Stimulated activated CD8-positive, alpha-beta memory T cell treated with anti-CD3 and anti-CD28 coated beads, Interleukin-12 subunit alpha, Interleukin-12 subunit beta, amount 100 ng/mL, for 4 hours (primary cell): ENCODE measurements at regions not wholly inside any gene's neighbourhood (a gene's known extent, or its start where the extent isn't known, plus 50 kb on each side); places are given as distances from the start of the nearest gene placed in this dataset.

ENCODE experiments used
- DNase-seq: peaks from one replicate; pipeline ENCODE4 v3.0.0-alpha.2; 2020; ENCODE audit warnings: low read depth

DNA sequence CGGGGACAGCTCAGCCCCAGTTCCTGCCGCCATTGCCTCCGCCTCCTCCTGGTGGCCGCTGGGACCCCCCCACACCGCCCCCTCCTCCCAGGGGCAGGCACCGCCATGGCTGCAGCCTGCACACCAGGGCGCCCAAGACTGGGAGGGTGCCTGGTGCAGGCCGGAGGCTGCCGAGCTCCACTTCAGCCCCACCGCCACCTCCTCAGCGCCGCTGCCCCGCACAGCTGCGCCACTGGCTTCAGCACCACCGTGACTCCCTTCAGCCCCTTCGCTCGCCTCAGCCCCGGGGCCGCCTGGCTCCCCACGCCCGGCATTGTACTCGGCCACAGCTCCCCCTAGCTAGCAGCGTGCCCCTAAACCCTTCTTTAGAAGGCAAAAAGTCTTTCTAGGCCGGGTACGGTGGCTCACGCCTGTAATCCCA, 131.1 kb downstream of the CRYBB2 start:
- no peak for DNase-seq

DNA sequence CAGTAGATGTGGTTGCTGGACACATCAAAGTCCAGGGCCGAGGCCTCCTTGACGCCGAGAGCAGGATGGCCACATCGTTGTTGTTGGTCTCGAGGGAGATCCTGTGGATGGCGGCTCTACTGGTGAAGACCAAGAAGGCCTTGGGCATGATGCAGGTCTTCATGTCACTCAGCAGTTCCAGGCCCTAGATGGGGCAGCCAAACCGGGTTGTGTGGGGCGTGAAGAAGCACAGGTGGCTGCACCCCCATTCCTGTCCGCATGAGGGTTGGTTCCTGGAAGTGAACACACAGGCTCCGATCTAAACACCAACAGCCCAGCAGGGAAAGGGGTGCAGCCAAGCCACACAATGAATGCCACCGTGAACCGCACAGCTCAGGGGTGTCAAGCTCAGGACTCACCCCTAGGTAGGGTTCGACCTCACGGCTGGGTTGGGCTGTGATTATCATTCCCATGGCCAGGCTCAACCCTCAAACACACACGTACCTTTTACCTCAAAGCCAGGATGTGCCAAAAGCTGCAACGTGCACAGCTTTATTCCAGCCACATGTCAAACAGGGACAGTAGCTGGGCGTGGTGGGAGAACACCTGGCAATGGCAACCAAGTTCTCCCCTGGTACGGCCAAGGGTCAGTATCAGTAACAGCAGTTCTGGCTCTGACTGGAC, 132.3 kb downstream of the CRYBB2 start:
- DNase-seq = no peak

DNA sequence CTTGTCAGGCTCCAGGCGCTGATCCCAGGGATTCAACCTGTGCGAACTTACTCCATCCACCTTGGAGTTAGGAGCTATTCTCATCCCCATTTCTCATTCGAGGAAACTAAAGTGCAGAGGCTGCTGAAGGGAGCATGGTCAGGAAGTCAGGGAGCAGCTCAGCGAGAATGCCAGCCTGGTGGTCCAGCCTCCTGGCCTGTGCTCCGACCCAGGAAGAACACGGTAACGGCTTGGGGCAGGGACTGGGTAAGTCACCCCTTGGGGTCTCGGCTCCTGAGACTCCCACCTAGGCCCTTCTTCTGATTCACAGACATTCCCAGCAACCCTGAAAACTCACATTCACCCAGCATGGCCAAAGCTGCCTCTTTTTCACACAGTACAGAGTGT, 132.8 kb downstream of the CRYBB2 start:
- DNase-seq = no peak

DNA sequence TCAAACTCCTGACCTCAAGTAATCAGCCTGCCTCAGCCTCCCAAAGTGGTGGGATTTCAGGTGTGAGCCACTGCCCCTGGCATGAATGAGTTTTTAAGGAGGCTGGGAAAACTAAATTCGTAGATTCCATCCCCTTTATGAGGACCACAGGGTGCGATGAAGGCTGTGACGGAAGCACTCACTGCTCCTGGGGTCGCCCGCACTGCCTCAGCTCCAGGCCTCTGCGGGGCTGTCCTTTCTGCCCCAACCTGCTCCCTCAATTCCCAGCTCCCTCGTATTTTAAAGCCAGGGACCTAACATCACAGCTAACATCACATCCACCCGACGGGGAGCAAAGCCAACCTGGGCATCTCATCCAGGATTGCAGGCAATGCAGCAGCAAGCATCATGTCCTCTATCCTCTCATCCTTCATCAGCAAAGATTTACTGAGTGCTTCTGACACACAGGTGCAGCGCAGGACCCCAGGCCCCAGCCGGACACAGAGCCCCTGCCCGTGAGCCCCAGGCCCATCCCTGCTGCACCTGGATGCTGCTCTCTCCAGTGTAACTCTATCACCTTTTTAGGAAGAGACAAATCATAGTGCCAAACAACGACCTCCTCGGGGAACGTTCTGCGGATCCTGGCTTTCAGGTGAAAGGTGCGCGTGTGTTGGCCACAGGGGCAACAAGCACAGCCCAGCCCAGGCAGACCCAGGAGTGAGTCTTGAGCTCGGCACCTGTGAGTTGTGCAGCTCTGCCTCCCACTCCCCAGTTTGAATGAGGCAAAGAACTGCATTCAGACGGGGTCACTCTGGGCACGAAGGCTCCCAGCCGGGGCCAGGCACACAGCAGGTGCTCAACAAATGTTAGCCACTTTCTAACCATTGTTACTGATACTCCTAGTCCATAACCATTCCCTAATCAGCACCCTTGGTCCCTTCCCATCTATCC, 134.3 kb downstream of the CRYBB2 start:
- DNase-seq = no peak

DNA sequence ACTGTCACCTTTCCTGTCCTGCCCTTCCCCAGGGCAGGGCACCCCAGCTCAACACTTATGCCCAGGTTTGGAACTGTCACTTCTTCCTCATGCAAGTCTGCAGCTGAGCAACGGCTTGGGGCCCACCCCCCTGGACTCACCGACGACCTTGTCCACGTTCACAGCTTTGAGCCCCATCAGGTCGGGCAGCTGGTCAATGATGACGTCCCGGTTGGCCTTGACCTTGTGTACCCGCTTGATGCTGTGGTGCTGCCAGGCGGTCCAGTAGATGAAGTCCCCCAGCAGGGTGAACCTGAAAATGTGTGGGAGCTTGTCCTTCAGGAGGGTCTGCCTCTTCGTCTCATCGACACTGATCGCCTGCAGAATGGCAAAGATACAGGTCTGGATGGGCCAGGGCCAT, 135.0 kb downstream of the CRYBB2 start:
- DNase-seq = no peak

DNA sequence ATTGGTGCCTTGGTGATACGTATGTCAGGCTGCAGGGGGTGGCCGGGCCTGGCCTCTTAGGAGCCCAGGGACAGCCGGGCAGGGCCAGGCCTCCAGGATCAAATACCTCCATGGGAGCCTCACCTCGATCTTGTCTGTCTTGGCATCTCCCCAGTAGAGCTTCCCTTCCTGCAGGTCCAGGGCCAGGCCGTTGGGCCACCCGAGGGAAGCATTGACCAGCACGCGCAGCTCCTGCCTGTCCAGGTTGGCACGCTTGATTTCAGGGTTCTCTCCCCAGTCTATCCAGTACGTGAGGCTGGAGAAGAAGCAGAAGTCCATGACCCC, 137.7 kb downstream of the CRYBB2 start:
- DNase-seq = no peak

DNA sequence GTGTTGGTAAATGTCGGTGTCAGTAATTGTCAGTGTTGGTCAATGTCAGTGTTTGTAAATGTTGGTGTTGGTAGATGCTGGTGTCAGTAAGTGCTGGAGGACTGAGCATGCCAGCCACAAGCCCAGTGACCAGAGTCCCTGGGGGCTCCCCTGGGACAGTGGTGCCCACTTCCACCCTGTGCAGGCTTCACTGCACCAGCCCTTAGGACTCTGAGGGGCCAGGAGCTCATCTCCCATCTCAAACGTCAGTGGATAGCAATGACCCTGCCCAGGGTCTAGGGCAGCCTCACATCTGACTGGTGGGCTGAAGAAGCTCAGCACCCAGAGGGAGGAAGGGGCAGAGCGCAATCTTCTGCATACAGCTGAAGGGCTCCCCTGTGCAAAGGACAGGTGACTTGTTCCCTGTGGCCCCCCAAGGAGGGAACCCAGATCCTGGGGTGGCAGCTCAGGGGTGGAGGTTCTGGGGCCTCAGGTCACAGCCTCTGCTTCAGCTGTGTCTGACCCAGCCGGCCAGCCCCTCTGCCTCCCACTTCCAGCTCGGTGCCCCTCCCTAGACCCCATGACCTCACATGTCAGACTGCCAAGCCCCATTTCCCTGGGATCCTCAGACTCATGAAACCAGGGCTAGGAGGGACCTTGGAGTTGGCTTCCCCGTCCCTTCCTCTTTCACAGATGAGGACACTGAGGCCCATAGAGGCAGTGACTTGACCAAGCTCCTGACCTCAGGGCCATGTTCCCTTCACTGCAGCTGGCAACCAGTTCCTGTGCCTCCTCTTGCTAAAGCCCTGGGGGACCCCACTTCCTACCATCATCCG, 138.4 kb downstream of the CRYBB2 start:
- DNase-seq = no peak

DNA sequence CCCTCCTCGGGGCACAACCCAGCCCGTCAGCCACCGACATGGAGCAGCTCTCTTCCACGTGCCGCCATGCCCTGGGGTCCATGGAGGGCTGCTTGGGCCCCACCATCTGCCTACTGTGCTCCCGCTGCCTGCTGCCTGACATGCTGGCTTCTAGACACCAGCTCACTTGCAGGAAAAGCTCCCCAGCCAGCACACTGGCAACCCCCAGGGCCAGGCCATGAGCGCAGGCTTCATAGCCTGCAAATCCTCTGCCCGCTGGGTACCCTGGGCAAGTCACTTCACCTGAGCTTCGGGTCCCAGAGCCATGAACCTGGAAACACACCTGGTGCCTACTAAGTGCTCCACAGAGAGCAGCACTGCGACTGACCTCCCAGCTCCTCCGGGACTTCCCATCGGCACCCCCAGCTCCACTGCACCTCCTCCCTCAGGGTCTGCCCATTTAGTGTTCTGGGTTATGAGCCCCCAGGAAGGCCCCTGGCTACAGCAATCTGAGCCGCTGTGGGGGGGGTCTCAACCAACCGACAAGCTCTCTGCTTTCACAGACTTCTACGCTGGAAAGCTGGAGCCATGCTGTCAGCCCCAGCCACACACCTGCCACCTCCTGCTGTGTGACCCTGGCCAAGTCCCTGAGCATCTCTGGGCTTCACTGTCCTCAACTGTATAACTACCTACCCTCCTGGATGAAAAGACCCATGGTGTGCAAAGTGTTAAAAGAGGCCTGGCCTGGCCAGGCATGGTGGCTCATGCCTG, 139.2 kb downstream of the CRYBB2 start:
- no peak for DNase-seq

DNA sequence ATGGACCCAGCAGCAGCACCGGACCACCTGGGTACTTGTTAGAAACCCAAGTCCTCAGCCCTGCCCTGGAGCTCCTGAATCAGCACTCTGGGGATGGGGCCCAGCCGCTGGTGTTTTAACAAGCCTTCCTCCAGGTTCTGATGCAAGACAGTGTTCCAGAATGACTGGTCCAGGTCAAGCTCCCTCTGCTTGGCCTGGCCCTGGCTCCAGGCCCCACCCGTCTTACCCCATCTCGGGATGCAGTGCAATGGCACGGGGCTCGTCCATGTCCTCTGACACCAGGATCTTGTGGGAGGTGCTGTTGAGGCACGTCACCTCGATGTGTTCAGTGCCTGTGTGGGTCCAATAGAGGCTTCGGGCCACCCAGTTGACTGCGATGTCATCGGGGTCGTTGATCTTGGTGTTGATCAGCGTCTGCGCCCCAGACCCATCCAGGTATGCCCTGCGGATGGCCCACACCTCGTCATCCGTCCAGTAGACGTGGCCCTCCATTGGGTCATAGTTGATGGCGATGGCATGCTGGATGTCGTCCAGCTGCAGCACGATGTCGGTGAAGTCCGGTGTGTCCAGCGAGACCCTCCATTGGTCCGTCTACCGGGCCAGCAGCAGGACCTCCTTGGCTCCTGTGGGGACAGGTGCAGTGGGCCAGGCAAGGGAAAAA, 140.3 kb downstream of the CRYBB2 start:
- no peak for DNase-seq

DNA sequence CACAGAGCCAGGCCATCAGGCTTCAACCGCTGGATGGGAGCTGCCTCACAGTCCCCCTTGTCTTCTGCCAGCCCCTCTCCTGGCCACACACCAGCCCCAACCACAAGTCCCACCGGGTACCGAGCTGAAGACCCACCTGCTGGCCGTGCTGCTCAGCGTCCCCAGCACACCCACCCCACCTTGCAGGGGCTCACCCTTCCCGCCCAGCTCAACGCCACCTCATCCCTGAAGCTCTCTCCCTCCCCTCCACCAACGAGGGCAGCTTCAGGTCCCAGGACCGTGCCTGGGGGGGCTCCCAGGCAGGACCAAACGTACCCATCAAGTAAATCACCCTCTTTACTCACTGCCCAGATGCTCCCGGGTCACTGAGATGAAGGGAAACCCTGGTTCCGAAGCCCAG, 141.0 kb downstream of the CRYBB2 start:
- no peak for DNase-seq

DNA sequence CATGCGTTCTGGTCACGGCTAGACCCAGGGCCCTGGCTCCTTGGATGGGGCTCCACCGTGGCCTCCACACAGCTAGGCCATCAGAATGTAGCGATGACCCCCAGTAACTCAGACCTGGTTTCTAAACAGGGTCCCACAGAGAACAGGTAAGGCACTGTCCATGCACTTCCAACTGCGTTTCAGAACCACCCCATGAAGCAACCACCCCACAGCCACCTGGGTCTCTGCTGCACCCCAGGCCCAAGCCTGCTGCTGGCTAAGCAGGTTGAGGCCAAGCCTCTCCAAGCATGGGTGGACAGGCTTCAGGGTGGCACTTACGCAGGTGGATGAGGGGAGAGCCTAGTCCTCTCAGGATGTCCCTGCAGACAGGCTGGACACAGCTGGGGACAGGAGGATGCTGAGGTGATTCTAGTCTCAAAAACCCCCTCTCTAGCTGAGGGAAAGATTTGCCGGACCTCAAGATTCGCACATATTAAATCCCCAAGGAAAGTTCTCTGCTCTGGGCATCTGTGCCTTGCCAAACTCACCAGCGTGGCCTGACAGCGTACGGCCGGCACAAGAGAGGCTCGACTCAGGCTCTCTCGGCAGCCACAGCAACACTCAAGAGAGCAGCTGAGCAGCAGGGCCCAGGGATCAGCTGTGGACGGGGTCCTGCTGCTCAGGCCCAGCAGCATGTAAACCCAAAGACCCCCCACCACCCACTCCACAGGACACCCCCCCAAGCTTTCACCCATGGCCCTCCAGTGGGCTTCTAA, 141.6 kb downstream of the CRYBB2 start:
- DNase-seq = no peak

DNA sequence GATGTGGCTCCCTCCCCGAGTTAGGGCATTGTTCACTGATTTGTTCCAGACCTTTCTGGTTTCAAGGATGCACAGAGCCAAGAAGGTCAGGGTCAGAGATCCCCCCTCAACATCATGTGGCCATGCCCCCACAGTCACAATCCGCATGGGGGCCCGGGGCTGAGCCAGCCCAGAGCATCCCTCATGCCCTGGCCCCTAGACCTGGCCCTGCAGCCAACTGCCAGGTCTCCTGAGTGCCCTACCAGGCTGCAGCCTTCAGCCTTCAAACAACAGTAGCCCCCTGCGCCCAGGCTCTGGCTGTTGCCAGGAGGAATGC, 142.4 kb downstream of the CRYBB2 start:
- no peak for DNase-seq

DNA sequence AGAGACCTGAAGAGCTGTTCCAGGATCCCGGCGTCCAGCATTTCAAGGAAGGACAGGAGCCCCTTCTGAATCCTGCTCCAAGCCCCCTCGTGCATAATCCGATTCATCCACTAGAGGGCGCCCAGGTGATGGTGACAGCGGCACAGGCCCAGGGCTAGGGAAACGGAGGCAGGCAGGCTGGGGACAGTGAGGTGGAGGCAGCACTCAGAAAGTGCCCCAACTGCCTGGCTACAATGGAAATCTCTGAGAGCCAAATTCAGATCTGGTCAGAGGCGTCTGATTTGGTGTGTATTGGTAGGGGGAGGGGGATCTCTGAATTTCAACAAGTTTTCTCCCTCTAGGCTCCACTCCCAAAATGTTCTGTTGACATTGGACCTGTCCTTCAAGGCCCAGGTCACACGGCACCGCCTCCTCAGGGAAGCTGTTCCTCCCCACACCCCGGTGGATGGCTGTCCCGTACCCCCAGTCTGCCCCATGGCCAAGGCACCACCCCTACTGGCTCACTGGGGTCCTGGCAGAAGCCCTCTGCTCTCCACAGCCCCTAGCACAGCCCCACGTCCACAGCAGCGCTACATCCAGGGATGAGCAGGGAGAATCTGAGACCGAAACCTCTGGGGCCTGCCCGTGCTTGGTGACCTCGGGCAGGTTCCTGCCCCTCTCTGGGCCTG, 142.9 kb downstream of the CRYBB2 start:
- DNase-seq = peak; percentile 37

DNA sequence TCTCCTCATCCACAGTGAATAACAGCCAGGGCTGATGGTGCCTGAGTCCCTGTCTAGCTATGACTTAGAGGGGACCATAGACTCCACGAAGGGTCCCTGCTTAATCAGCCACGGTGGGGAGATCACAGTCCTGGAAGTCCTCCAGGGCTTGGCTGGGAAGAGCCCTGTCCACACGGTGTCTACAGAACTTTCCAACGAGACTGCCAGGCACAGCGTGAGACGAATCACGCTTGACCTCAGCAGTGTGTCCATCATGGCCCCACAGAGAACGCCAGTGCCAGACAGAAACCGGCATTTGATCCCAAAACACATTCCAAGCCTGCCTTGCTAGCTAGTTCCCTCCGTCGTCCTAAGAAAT, 143.4 kb downstream of the CRYBB2 start:
- no peak for DNase-seq

DNA sequence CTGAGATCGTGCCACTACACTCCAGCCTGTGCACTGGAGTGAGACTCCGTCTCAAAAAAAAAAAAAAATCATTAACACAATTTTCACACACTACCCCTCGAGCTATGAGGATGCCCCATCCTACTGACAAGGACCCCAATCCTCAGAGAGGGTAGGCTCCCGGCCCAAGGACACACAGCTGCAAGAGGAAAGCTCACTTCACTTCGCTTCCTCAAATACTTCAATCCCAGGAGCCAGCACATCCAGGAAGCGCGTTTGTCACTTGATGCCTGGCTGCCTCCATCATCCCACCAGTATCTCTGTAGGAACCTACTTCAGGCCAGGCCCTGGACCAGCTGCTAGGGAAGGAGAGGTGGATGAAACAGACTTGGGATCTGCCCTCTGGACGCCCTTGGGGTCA, 144.0 kb downstream of the CRYBB2 start:
- DNase-seq = no peak

DNA sequence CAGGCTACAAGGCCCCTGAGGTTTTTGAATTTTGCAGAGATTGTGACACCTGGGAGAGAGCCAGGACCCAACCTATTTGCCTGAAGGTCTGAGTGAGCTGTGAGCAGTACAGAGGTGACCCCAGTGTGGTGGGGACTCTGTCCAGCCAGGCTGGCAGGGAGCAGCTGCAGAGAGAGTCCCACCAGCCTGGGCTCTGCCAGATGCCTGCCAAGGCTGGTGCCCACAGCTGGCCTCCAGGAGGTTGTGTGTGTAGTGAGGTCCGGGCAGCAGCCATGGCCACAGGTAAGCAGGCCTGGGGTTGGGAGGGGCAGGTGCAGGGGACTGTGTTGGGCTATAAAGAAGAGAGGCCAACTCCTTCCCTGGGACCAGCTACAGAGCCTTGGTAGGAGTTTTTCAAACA, 144.8 kb downstream of the CRYBB2 start:
- no peak for DNase-seq

DNA sequence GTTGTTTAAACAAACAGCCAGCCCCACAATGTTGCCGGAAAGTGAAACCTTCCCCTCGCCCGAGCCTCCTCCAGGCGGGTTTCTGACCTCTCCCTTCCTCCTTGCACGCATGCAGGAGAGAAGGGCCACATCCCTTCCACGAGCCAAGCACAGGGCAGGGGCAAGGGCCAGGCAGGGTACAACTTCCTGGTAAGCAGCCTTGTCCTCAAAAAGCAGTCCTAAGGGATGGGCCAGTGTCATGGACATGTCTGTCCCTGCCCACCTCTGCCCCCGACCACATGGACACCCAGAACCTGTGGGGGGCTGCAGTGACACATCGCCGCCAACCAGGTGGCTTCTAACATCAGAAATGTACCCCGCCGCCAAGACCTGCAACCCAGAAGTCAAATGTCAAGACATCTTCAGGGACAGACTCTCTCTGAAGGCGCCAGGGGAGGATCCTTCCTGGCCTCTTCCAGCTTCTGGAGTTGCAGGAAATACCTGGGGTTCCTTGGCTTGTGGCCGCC, 145.3 kb downstream of the CRYBB2 start:
- no peak for DNase-seq

DNA sequence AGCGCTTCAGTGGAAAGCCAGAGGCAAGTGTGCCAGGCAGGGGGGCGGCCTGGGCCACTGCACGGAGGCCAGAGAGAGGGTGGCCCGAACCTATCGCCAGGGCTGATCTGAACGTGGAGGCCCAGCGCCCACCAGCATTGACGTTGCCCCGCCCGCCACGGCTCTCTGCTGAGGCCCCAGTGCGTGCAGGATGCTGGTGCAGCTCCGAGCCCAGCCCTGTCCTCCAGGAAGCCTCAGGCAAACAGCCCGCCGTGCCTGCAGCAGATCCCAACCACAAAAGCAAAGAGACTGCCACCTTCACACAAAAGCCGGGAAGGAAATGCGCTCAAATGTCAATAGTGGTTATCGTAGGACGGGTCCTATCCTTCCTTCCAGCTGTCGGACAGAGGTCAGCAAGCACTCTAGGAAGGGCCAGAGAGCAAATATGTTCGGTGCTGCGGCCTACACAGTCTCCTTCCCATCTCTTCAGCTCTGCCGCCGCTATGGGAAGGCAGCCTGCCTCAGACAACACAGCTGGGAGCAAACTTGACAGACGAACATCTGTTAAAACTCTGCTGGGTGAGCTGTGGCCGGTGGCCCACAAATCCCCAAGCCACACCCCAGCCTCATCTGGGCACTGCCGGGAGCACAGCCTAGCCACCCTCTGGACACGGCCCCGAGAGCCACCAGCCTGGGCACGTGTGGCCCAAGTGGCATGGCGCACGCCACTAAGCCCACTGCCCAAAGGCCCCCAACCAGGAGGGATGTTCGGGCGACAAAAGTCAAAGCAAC, 146.2 kb downstream of the CRYBB2 start:
- no peak for DNase-seq

DNA sequence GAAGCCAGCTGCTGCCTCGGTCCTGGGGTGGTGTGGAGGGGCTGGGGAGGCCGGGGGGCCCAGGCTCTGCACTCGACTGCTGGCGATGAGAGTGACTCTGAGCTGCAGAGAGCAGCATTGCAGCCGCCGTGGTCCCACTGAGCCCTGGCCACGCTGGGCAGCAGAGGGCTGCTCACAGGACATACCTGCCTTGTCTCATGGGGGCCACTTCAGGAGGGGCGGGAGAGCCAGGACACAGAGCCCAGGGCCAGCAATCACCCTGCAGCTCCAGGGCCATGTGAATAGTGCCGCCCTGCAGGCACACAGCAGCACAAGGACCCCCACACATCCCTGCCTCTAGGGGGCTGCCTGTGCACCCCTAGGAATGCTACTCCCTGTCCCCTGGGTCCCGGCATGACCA, 147.0 kb downstream of the CRYBB2 start:
- no peak for DNase-seq
